DND-41 (cell line): ENCODE measurements at regions not wholly inside any gene's neighbourhood (a gene's known extent, or its start where the extent isn't known, plus 50 kb on each side); places are given as distances from the start of the nearest gene placed in this dataset.

Experiments used
- EZH2 ChIP-seq: IDR thresholded peaks from 3 replicates; pipeline ENCODE4 v1.6.1; 2012; ENCODE audit warnings: borderline replicate concordance, low read depth, mild to moderate bottlenecking, moderate library complexity, low read length, inconsistent platforms; ENCODE audit not compliant: severe bottlenecking
- TF ChIP-seq, protein P1 (sequence below): IDR thresholded peaks from 2 replicates; pipeline ENCODE4 v1.5.1; 2012; ENCODE audit warnings: borderline replicate concordance, low read length, moderate library complexity, mild to moderate bottlenecking; ENCODE audit not compliant: poor library complexity, severe bottlenecking; ENCODE audit errors: extremely low read depth

DNA sequence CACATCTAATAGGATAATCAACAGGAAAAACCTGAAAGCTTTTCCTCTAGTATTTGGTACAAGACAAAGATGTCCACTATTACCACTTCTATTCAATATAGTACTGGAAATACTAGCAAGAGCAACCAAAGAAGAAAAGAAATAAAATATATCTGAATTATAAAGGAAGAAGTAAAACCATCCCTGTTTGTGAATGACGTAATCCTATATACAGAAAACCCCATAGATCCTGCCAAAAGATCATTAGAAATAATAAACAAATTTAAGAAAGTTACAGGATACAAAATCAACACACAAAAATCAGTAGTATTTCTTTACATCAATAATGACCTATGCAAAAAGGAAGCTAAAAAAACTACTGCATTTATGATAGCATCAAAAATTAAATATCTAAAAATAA is 1191.3 kb upstream of the C9orf72 start:
- TF ChIP-seq, protein P1, sequence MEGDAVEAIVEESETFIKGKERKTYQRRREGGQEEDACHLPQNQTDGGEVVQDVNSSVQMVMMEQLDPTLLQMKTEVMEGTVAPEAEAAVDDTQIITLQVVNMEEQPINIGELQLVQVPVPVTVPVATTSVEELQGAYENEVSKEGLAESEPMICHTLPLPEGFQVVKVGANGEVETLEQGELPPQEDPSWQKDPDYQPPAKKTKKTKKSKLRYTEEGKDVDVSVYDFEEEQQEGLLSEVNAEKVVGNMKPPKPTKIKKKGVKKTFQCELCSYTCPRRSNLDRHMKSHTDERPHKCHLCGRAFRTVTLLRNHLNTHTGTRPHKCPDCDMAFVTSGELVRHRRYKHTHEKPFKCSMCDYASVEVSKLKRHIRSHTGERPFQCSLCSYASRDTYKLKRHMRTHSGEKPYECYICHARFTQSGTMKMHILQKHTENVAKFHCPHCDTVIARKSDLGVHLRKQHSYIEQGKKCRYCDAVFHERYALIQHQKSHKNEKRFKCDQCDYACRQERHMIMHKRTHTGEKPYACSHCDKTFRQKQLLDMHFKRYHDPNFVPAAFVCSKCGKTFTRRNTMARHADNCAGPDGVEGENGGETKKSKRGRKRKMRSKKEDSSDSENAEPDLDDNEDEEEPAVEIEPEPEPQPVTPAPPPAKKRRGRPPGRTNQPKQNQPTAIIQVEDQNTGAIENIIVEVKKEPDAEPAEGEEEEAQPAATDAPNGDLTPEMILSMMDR: no peak
- no peak for TF ChIP-seq EZH2
